GM12878 (cell line): ENCODE measurements at regions not wholly inside any gene's neighbourhood (a gene's known extent, or its start where the extent isn't known, plus 50 kb on each side); places are given as distances from the start of the nearest gene placed in this dataset.

Experiments
- ATAC-seq: fragments of 200-7000 bp; cut with Tn5 transposase; 3 replicates; pipeline ENCODE4 v1.9.1; 2020; ENCODE audit warnings: mild to moderate bottlenecking, moderate library complexity
- BruUV-seq: library from RNA; stranded (reverse); fragments of 400-500 nt; replicated peaks from 2 replicates; lab custom pipeline; 2021; lab: Mats Ljungman, UMichigan
- CTCF ChIA-PET: fragments of 300-600 bp; sonication (Branson Sonifier 250); formaldehyde crosslinking; extraction: SDS; loops from one replicate; lab custom pipeline; 2021; ENCODE audit warnings: inconsistent platforms; lab: Yijun Ruan, JAX
- POLR2A ChIA-PET: fragments of 350-600 bp; formaldehyde crosslinking; extraction: SDS; loops from one replicate; lab custom pipeline; 2021; ENCODE audit warnings: inconsistent platforms; lab: Charles Lee
- RAD21 ChIA-PET: fragments of 300-600 bp; sonication (Branson Sonifier 250); formaldehyde crosslinking; loops from one replicate; lab custom pipeline; 2023; ENCODE audit warnings: antibody characterized with exemption; ENCODE audit not compliant: unreplicated experiment; lab: Charles Lee
- SMC1A ChIA-PET: fragments of 300-600 bp; sonication (Branson Sonifier 250); formaldehyde crosslinking; loops from one replicate; lab custom pipeline; 2023; ENCODE audit not compliant: unreplicated experiment, uncharacterized antibody; lab: Charles Lee
- DNase-seq: peaks from one replicate; pipeline ENCODE4 v3.0.0-alpha.2; 2011; ENCODE audit warnings: low read depth, low spot score
- FAIRE-seq: peaks from 3 replicates; lab custom pipeline; 2011; peaks lifted over from hg19 to GRCh38; lab: Jason Lieb, UNC
- H2AFZ ChIP-seq: 2 replicates; pipeline ENCODE4 v1.6.0; 2011; ENCODE audit warnings: low read depth, low read length, control low read depth; ENCODE audit not compliant: control insufficient read depth
- H3K27ac ChIP-seq: 2 replicates; pipeline ENCODE4 v1.5.1; 2011; ENCODE audit warnings: control low read depth; ENCODE audit not compliant: control insufficient read depth, insufficient read depth
- H3K27me3 ChIP-seq, 2 experiments: replicated peaks in 1 of 2; 2 replicates each; pipeline versions ENCODE4 v1.6.0 to v1.6.1; 2011; ENCODE audit warnings: low read length in 1 of 2; ENCODE audit not compliant: control insufficient read depth in 2 of 2, insufficient read depth in 2 of 2
- H3K36me3 ChIP-seq, 2 experiments: 2 replicates each; pipeline ENCODE4 v1.5.1; 2011; ENCODE audit warnings: low read length in 1 of 2; ENCODE audit not compliant: control insufficient read depth in 2 of 2, insufficient read depth in 2 of 2
- H3K4me1 ChIP-seq: 2 replicates; pipeline ENCODE4 v1.6.1; 2011; ENCODE audit warnings: mild to moderate bottlenecking, low read length, moderate library complexity, mixed read lengths; ENCODE audit not compliant: control insufficient read depth, insufficient read depth
- H3K4me2 ChIP-seq: 2 replicates; pipeline ENCODE4 v1.6.0; 2011; ENCODE audit warnings: control low read depth; ENCODE audit not compliant: control insufficient read depth, insufficient read depth
- H3K4me3 ChIP-seq: fragments of 200-600 bp; sonication (generic); 2 replicates; pipeline ENCODE4 v1.5.1; 2016
- H3K79me2 ChIP-seq: 2 replicates; pipeline ENCODE4 v1.6.0; 2011; ENCODE audit warnings: low read length; ENCODE audit not compliant: control insufficient read depth, insufficient read depth
- H3K9ac ChIP-seq: 2 replicates; pipeline ENCODE4 v1.8.0; 2011; ENCODE audit warnings: low read length, control low read depth, mixed read lengths; ENCODE audit not compliant: control insufficient read depth, insufficient read depth
- H3K9me3 ChIP-seq: replicated peaks from 3 replicates; pipeline ENCODE4 v1.5.1; 2011; ENCODE audit warnings: mild to moderate bottlenecking, low read length; ENCODE audit not compliant: control insufficient read depth, insufficient read depth
- H4K20me1 ChIP-seq: 2 replicates; pipeline ENCODE4 v1.6.0; 2011; ENCODE audit not compliant: control insufficient read depth, insufficient read depth
- ATF7 ChIP-seq: fragments of 450-650 bp; IDR thresholded peaks from 2 replicates; pipeline ENCODE4 v1.6.1; 2016; ENCODE audit warnings: low read depth, mild to moderate bottlenecking
- IKZF2 ChIP-seq, 2 experiments: fragments of 450-650 bp; IDR thresholded peaks; 2 replicates each; pipeline ENCODE4 v1.6.1; 2017; ENCODE audit warnings: mild to moderate bottlenecking in 2 of 2, moderate library complexity in 2 of 2
- KLF5 ChIP-seq: fragments of 450-650 bp; IDR thresholded peaks from 2 replicates; pipeline ENCODE4 v1.6.1; 2014; ENCODE audit warnings: mild to moderate bottlenecking; ENCODE audit not compliant: partially characterized antibody
- RB1 ChIP-seq: fragments of 450-650 bp; formaldehyde crosslinking; IDR thresholded peaks from 2 replicates; pipeline ENCODE4 v1.6.1; 2017; ENCODE audit warnings: mild to moderate bottlenecking, borderline replicate concordance
- WGBS: methylation state at CpG from one replicate; pipeline ENCODE4 v1.1.6; 2016; ENCODE audit warnings: low lambda C conversion rate; ENCODE audit not compliant: insufficient replicate concordance, insufficient coverage; ENCODE audit errors: missing lambda C conversion rate; 5-methylcytosine and 5-hydroxymethylcytosine counted together
- in situ Hi-C: fragments of 300-500 bp; cut with MboI; formaldehyde crosslinking; loops from 9 replicates; pipeline ENCODE4 v1.14.3; 2018; ENCODE audit warnings: mixed read lengths
- intact Hi-C: fragments of 100-400 bp; cut with micrococcal nuclease; formaldehyde crosslinking; loops from one replicate; pipeline ENCODE4 v1.14.2; 2022; ENCODE audit not compliant: unreplicated experiment
- TF ChIP-seq, protein P1 (sequence below), 3 experiments: IDR thresholded peaks in 2 of 3; conservative IDR thresholded peaks in 1 of 3; 2 replicates each; pipeline ENCODE4 v1.5.1; 2011; ENCODE audit warnings: low read depth in 3 of 3, low read length in 3 of 3, mild to moderate bottlenecking in 3 of 3, control low read depth in 2 of 3, moderate library complexity in 2 of 3, inconsistent platforms in 1 of 3, mixed read lengths in 1 of 3; ENCODE audit not compliant: control insufficient read depth in 2 of 3, insufficient read depth in 1 of 3; ENCODE audit errors: extremely low read depth in 1 of 3

DNA sequence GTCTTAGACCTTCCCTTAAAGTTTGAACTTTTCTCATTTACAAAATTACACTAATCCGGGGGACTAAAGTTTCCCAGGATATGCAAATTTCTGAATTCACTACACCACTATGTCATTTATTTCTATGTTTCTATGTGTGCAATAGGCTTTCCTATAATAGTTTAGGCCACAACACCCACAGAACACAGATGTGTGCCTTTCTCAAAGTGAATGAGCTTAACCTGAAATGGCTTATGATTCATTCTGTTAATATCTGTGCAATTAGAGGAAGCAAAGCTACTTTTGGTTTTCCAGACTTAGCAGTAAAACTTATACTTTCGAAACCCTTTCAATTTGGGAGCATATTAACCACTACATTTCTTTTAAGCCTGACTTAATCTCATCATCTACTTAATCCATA, 748.1 kb downstream of the GBE1 start:
- in situ Hi-C loops, result no loop called here
- intact Hi-C loops, result no loop called here
- SMC1A ChIA-PET, result interaction anchor here (1.2 kb wide), 1 partner anchor 25 kb away, joined by 4 read pairs; no protein-coding TSS in a partner anchor
- DNase-seq (no peak), ATAC-seq (peak; percentile 76), FAIRE-seq (no peak)
- no peaks in the 10 kb centered on the region for H3K27me3 ChIP-seq
- H3K4me2 ChIP-seq, result no peak overlapping the region
- POLR2A ChIA-PET, result no interaction called here
- no peaks in the 10 kb centered on the region for H4K20me1 ChIP-seq
- no peaks in the 10 kb centered on the region for H3K79me2 ChIP-seq
- no peak overlapping the region for H2AFZ ChIP-seq
- H3K27ac ChIP-seq, result no peak overlapping the region
- no TSS peak for BruUV-seq
- TF ChIP-seq IKZF2 (IDR thresholded peaks at IDR 0.05) (0 out of 4 replicates have a peak, but pooled peaks of 1 of the 2 experiments have one; percentile 19), ATF7 (peak; percentile 38; the same call in 1 of the 2 replicates), KLF5 (no peak)
- 17% methylated on average over 2 of the region's 2 CpGs for WGBS
- H3K9ac ChIP-seq, result no peak overlapping the region
- no peaks in the 10 kb centered on the region for H3K9me3 ChIP-seq
- RAD21 ChIA-PET, result no interaction called here
- CTCF ChIA-PET, result interaction anchor here (1.0 kb wide), 1 partner anchor 11 kb away, joined by 3 read pairs; no protein-coding TSS in a partner anchor
- H3K4me1 ChIP-seq, result no peaks in the 10 kb centered on the region
- H3K36me3 ChIP-seq, result no peaks in the 10 kb centered on the region
- H3K4me3 ChIP-seq, result no peak overlapping the region

DNA sequence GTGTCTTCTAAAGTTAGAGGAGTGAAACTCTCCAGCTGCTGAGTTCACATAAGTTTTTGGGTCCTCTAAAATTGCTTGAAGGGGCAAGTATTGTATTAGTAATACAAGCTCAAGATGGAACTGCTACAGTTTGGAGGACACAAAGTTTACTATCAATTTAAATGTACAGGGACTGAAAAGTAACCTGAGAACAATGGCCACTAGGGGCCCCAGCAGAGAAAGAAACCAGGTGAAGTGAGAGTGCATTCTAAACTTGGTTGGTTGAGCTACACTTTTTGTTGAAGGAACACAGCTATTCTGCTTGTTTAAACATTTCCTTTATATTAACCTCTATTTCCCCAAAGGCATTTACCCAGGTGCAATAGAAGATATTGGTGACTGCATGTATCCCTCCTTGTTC, 755.5 kb downstream of the GBE1 start:
- POLR2A ChIA-PET, result no interaction called here
- no peak for FAIRE-seq
- H3K79me2 ChIP-seq, result no peaks in the 10 kb centered on the region
- RAD21 ChIA-PET, result no interaction called here
- CTCF ChIA-PET, result interaction anchor here (0.6 to 1.3 kb wide), 4 partner anchors 17 to 237 kb away, joined by 3 read pairs; no protein-coding TSS in a partner anchor
- TF ChIP-seq, protein P1, sequence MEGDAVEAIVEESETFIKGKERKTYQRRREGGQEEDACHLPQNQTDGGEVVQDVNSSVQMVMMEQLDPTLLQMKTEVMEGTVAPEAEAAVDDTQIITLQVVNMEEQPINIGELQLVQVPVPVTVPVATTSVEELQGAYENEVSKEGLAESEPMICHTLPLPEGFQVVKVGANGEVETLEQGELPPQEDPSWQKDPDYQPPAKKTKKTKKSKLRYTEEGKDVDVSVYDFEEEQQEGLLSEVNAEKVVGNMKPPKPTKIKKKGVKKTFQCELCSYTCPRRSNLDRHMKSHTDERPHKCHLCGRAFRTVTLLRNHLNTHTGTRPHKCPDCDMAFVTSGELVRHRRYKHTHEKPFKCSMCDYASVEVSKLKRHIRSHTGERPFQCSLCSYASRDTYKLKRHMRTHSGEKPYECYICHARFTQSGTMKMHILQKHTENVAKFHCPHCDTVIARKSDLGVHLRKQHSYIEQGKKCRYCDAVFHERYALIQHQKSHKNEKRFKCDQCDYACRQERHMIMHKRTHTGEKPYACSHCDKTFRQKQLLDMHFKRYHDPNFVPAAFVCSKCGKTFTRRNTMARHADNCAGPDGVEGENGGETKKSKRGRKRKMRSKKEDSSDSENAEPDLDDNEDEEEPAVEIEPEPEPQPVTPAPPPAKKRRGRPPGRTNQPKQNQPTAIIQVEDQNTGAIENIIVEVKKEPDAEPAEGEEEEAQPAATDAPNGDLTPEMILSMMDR (IDR thresholded peaks at IDR 0.05 in 2 of 3, conservative IDR thresholded peaks at IDR 0.05 in 1 of 3; ENCODE audit: control insufficient read depth in 2 of 3, extremely low read depth in 1 of 3, insufficient read depth in 1 of 3, low read depth in 3 of 3, low read length in 3 of 3), result peak; percentile 9 to 22 (median 14); a peak in 2 of 6 replicates
- TF ChIP-seq RB1, result no peak
- TF ChIP-seq, all 136 proteins: peak for 1
- no peak overlapping the region for H3K4me3 ChIP-seq
- BruUV-seq, result no TSS peak
- H3K27ac ChIP-seq, result no peak overlapping the region
- SMC1A ChIA-PET, result interaction anchor here (0.9 to 1.4 kb wide), 3 partner anchors 19 to 166 kb away, joined by 3 read pairs; no protein-coding TSS in a partner anchor
- H3K9ac ChIP-seq, result no peak overlapping the region
- DNase-seq (no peak), ATAC-seq (peak; percentile 58)
- intact Hi-C loops, result no loop called here
- no peak overlapping the region for H3K4me2 ChIP-seq
- H2AFZ ChIP-seq, result no peak overlapping the region
- H4K20me1 ChIP-seq, result no peaks in the 10 kb centered on the region
- no peaks in the 10 kb centered on the region for H3K4me1 ChIP-seq
- no peaks in the 10 kb centered on the region for H3K27me3 ChIP-seq
- in situ Hi-C loops, result no loop called here
- no peaks in the 10 kb centered on the region for H3K9me3 ChIP-seq
- H3K36me3 ChIP-seq, result no peaks in the 10 kb centered on the region
